Endodermal cell (in vitro differentiated cells): ENCODE measurements at regions not wholly inside any gene's neighbourhood (a gene's known extent, or its start where the extent isn't known, plus 50 kb on each side); places are given as distances from the start of the nearest gene placed in this dataset.
A peak's percentile ranks its signal among the peaks of the same experiment; 100 is the strongest.

Source experiments
- DNase-seq: peaks from one replicate; pipeline ENCODE4 v3.0.0-alpha.2; 2017
- H3K27ac ChIP-seq: 2 replicates; pipeline ENCODE4 v1.5.1; 2013; ENCODE audit warnings: mild to moderate bottlenecking, low read depth, low read length, moderate library complexity
- H3K27me3 ChIP-seq: 2 replicates; pipeline ENCODE4 v1.6.1; 2013; ENCODE audit warnings: mild to moderate bottlenecking, low read length, moderate library complexity; ENCODE audit not compliant: insufficient read depth, control insufficient read depth, poor library complexity, severe bottlenecking
- H3K36me3 ChIP-seq: 2 replicates; pipeline ENCODE4 v1.7.0; 2013; ENCODE audit warnings: mild to moderate bottlenecking, low read length, moderate library complexity; ENCODE audit not compliant: control insufficient read depth, insufficient read depth
- H3K4me1 ChIP-seq: one replicate; pipeline ENCODE4 v1.7.0; 2013; ENCODE audit warnings: low read length; ENCODE audit not compliant: control insufficient read depth, insufficient read depth
- H3K4me3 ChIP-seq: 2 replicates; pipeline ENCODE4 v1.5.1; 2013; ENCODE audit warnings: mild to moderate bottlenecking, low read length, moderate library complexity
- H3K9ac ChIP-seq: 2 replicates; pipeline ENCODE4 v1.6.1; 2013; ENCODE audit warnings: mild to moderate bottlenecking, low read length, moderate library complexity; ENCODE audit not compliant: poor library complexity, severe bottlenecking; ENCODE audit errors: extremely low read depth
- H3K9me3 ChIP-seq: 2 replicates; pipeline ENCODE4 v1.6.1; 2013; ENCODE audit warnings: mild to moderate bottlenecking, low read length, moderate library complexity; ENCODE audit not compliant: control insufficient read depth
- H3K27ac Mint-ChIP-seq: 2 replicates; pipeline ENCODE4 v1.8.0; 2020; ENCODE audit warnings: mixed read lengths
- H3K27me3 Mint-ChIP-seq: 2 replicates; pipeline ENCODE4 v1.8.0; 2021; ENCODE audit warnings: mild to moderate bottlenecking, mixed read lengths; ENCODE audit not compliant: insufficient read depth
- H3K36me3 Mint-ChIP-seq: 2 replicates; pipeline ENCODE4 v1.8.0; 2020; ENCODE audit warnings: low read depth, mixed read lengths
- H3K4me1 Mint-ChIP-seq: 2 replicates; pipeline ENCODE4 v1.8.0; 2020; ENCODE audit warnings: mixed read lengths
- H3K4me3 Mint-ChIP-seq: 2 replicates; pipeline ENCODE4 v1.8.0; 2020; ENCODE audit warnings: mild to moderate bottlenecking, moderate library complexity, mixed read lengths
- H3K9me3 Mint-ChIP-seq: 2 replicates; pipeline ENCODE4 v1.8.0; 2020; ENCODE audit warnings: mild to moderate bottlenecking, mixed read lengths
- CTCF ChIP-seq: fragments of 200-600 bp; sonication (generic); conservative IDR thresholded peaks from 2 replicates; pipeline ENCODE4 v1.5.0; 2021; ENCODE audit warnings: antibody characterized with exemption, mild to moderate bottlenecking
- WGBS, 2 experiments: methylation state at CpG; one replicate each; pipeline versions ENCODE4 v1.1.5 to v1.1.7; 2013; ENCODE audit warnings: missing lambda C conversion rate in 2 of 2, mixed read lengths in 1 of 2; ENCODE audit not compliant: insufficient coverage in 1 of 2, insufficient read length in 1 of 2; 5-methylcytosine and 5-hydroxymethylcytosine counted together

- H3K27me3 Mint-ChIP-seq: no peaks in the 10 kb centered on the region
- Histone ChIP-seq H3K27me3 (no peaks in the 10 kb centered on the region), H3K4me3 (no peak overlapping the region), H3K4me1 (peaks cover 3% of the 10 kb centered on the region), H3K27ac (no peak overlapping the region), H3K9me3 (no peaks in the 10 kb centered on the region), H3K36me3 (no peaks in the 10 kb centered on the region), H3K9ac (no peak overlapping the region)
- peaks cover 13% of the 10 kb centered on the region for H3K4me1 Mint-ChIP-seq
- DNase-seq: peak; percentile 74
- TF ChIP-seq CTCF: no peak
- no peaks in the 10 kb centered on the region for H3K36me3 Mint-ChIP-seq
- no peak overlapping the region for H3K4me3 Mint-ChIP-seq
- 38 to 54% methylated on average over 3 of the region's 3 CpGs for WGBS, 2 experiments
- no peaks in the 10 kb centered on the region for H3K9me3 Mint-ChIP-seq
- H3K27ac Mint-ChIP-seq: peak overlapping the region; percentile 90
These were observed 1212.4 kb downstream of the SORCS1 start for GRCh38 chr10:105952153-105952552.

- Histone ChIP-seq H3K27me3 (no peaks in the 10 kb centered on the region), H3K27ac (no peak overlapping the region), H3K9ac (no peak overlapping the region), H3K36me3 (no peaks in the 10 kb centered on the region), H3K4me1 (peaks cover 3% of the 10 kb centered on the region), H3K4me3 (no peak overlapping the region), H3K9me3 (no peaks in the 10 kb centered on the region)
- Mint-ChIP-seq H3K4me1 (peaks cover 13% of the 10 kb centered on the region), H3K9me3 (no peaks in the 10 kb centered on the region), H3K27ac (no peak overlapping the region), H3K4me3 (no peak overlapping the region), H3K27me3 (no peaks in the 10 kb centered on the region), H3K36me3 (no peaks in the 10 kb centered on the region)
- TF ChIP-seq CTCF: peak; percentile 92
- peak; percentile 75 for DNase-seq
- 71 to 100% methylated on average over 1 to 2 of the region's 2 CpGs for WGBS, 2 experiments
These were observed 1214.1 kb downstream of the SORCS1 start for GRCh38 chr10:105950410-105950809.

GRCh38 chr10:105949721-105950120 lies 1214.8 kb downstream of the SORCS1 start:
- H3K27me3 ChIP-seq: no peaks in the 10 kb centered on the region
- no peaks in the 10 kb centered on the region for H3K9me3 ChIP-seq
- no peak overlapping the region for H3K4me3 ChIP-seq
- H3K4me3 Mint-ChIP-seq: no peak overlapping the region
- 75 to 83% methylated on average over 2 of the region's 2 CpGs for WGBS, 2 experiments
- DNase-seq: no peak
- no peak overlapping the region for H3K27ac Mint-ChIP-seq
- peaks cover 3% of the 10 kb centered on the region for H3K4me1 ChIP-seq
- H3K36me3 ChIP-seq: no peaks in the 10 kb centered on the region
- no peak for TF ChIP-seq CTCF
- H3K9ac ChIP-seq: no peak overlapping the region
- no peak overlapping the region for H3K27ac ChIP-seq
- H3K27me3 Mint-ChIP-seq: no peaks in the 10 kb centered on the region
- no peaks in the 10 kb centered on the region for H3K9me3 Mint-ChIP-seq
- H3K36me3 Mint-ChIP-seq: no peaks in the 10 kb centered on the region
- H3K4me1 Mint-ChIP-seq: peaks cover 13% of the 10 kb centered on the region
